ENCODE measurements at regions not wholly inside any gene's neighbourhood (a gene's known extent, or its start where the extent isn't known, plus 50 kb on each side); places are given as distances from the start of the nearest gene placed in this dataset.

DNA sequence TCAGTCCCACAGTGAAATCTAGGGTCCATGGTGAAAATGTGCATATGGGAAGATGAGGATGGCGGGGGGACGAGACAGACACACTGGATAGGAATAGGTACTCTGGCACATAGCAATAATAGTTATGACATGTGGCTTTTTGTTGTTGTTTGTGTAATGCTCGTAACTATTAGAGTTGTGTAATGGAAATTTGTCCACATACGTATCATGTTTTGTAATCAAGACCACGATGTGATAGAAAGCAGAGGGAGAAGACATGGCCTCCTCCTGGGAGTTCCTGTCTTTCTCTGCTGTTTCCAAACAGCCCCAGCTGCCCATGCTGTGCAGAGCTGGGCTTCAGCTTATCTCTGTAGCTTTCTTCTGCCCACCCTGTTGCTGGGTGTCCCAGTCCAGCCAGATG, 185.3 kb upstream of the TMTC4 start:
- TF ChIP-seq, protein P1, sequence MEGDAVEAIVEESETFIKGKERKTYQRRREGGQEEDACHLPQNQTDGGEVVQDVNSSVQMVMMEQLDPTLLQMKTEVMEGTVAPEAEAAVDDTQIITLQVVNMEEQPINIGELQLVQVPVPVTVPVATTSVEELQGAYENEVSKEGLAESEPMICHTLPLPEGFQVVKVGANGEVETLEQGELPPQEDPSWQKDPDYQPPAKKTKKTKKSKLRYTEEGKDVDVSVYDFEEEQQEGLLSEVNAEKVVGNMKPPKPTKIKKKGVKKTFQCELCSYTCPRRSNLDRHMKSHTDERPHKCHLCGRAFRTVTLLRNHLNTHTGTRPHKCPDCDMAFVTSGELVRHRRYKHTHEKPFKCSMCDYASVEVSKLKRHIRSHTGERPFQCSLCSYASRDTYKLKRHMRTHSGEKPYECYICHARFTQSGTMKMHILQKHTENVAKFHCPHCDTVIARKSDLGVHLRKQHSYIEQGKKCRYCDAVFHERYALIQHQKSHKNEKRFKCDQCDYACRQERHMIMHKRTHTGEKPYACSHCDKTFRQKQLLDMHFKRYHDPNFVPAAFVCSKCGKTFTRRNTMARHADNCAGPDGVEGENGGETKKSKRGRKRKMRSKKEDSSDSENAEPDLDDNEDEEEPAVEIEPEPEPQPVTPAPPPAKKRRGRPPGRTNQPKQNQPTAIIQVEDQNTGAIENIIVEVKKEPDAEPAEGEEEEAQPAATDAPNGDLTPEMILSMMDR (conservative IDR thresholded peaks at IDR 0.05), result no peak
- H2BK15ac ChIP-seq (ENCODE audit: low read depth, low read length), result no peak overlapping the region
- no peaks in the 10 kb centered on the region for H3K79me1 ChIP-seq (ENCODE audit: insufficient read depth, low read depth, low read length, poor library complexity, severe bottlenecking)
- H4K5ac ChIP-seq (ENCODE audit: insufficient read length, low read depth, low read length), result no peak overlapping the region
- H3K27ac ChIP-seq (ENCODE audit: insufficient read length, low read depth, low read length), result no peak overlapping the region
- no peak overlapping the region for H3K23ac ChIP-seq (ENCODE audit: insufficient read length, low read depth, low read length)
- no peak overlapping the region for H4K91ac ChIP-seq (ENCODE audit: insufficient read length, low read depth, low read length)
- no peak overlapping the region for H3K56ac ChIP-seq (ENCODE audit: insufficient read length, low read depth, low read length)
- H4K8ac ChIP-seq (replicated peaks; ENCODE audit: insufficient read length, low read depth, low read length), result no peak overlapping the region
- H3K4me1 ChIP-seq (ENCODE audit: insufficient read depth, low read length), result no peaks in the 10 kb centered on the region
- no peak overlapping the region for H3K4me2 ChIP-seq (ENCODE audit: insufficient read depth, insufficient read length, low read length)
- H3K14ac ChIP-seq (ENCODE audit: insufficient read depth, low read length), result no peak overlapping the region
- H2BK20ac ChIP-seq (ENCODE audit: low read depth, low read length, poor library complexity, severe bottlenecking), result no peak overlapping the region
- H2BK120ac ChIP-seq (ENCODE audit: low read depth, low read length, poor library complexity, severe bottlenecking), result no peak overlapping the region
- Mint-ChIP-seq H3K27ac (no peak overlapping the region), H3K9me3 (peaks cover 2 to 4% of the 10 kb centered on the region in 2 experiments; a peak in 4 of 5 replicates), H3K27me3 (ENCODE audit: low read depth) (no peaks in the 10 kb centered on the region), H3K36me3 (ENCODE audit: insufficient read depth in 1 of 3, low read depth in 3 of 3) (no peaks in the 10 kb centered on the region), H3K4me1 (no peaks in the 10 kb centered on the region; a peak in 1 of 4 replicates), H3K4me3 (no peak overlapping the region)
- H2BK5ac ChIP-seq (ENCODE audit: insufficient read length, low read length), result no peak overlapping the region
- no peak overlapping the region for H3K4ac ChIP-seq (ENCODE audit: low read depth, low read length)
- no peaks in the 10 kb centered on the region for H3K27me3 ChIP-seq (ENCODE audit: insufficient read depth, low read length)
- H4K20me1 ChIP-seq (ENCODE audit: control insufficient read depth, insufficient read depth, insufficient read length), result no peaks in the 10 kb centered on the region
- WGBS (ENCODE audit: extremely low coverage, insufficient read length, low lambda C conversion rate), result no CpG with 5 or more reads among the region's 5 CpGs
- H2AK5ac ChIP-seq (ENCODE audit: insufficient read length, low read length), result no peak overlapping the region
- no peaks in the 10 kb centered on the region for H3K23me2 ChIP-seq (ENCODE audit: insufficient read length, low read depth, low read length, poor library complexity, severe bottlenecking)
- H3K18ac ChIP-seq (ENCODE audit: insufficient read length, low read depth, low read length), result no peak overlapping the region
- H3K9ac ChIP-seq (ENCODE audit: extremely low read depth, insufficient read length, low read length), result no peak overlapping the region
- no peak for DNase-seq
- no peaks in the 10 kb centered on the region for H3K9me3 ChIP-seq (ENCODE audit: control insufficient read depth, low read depth, low read length)
- H2AFZ ChIP-seq (ENCODE audit: low read length), result no peak overlapping the region
- no peaks in the 10 kb centered on the region for H3K79me2 ChIP-seq (ENCODE audit: insufficient read depth, low read length)
- H3T11ph ChIP-seq (ENCODE audit: low read length), result no peak overlapping the region
- H2BK12ac ChIP-seq (ENCODE audit: insufficient read length, low read depth, low read length), result no peak overlapping the region

Data from H9 (cell line).